ENCODE measurements at regions not wholly inside any gene's neighbourhood (a gene's known extent, or its start where the extent isn't known, plus 50 kb on each side); places are given as distances from the start of the nearest gene placed in this dataset.

DNA sequence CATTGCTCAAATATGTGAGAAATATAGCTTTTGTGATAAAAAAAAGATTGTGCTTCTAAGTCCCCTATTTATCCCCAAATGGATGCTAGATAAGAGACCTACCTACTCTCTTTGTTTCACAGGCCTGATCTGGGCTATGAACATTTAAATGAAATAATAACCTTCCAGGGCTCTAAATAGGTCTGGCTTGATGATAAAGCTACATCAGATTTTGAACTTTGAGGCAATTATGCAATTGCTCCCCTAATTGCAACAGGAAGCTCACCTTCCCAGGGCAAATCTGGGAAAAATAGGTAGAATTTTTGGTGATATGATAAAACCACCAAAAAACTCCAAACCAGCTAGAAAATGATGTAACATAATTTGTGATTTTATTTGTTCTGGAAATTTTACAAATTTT lies 624.5 kb downstream of the PKHD1 start:
- no peak for DNase-seq
- H3K4me3 ChIP-seq = no peak overlapping the region
- TF ChIP-seq, protein P1, sequence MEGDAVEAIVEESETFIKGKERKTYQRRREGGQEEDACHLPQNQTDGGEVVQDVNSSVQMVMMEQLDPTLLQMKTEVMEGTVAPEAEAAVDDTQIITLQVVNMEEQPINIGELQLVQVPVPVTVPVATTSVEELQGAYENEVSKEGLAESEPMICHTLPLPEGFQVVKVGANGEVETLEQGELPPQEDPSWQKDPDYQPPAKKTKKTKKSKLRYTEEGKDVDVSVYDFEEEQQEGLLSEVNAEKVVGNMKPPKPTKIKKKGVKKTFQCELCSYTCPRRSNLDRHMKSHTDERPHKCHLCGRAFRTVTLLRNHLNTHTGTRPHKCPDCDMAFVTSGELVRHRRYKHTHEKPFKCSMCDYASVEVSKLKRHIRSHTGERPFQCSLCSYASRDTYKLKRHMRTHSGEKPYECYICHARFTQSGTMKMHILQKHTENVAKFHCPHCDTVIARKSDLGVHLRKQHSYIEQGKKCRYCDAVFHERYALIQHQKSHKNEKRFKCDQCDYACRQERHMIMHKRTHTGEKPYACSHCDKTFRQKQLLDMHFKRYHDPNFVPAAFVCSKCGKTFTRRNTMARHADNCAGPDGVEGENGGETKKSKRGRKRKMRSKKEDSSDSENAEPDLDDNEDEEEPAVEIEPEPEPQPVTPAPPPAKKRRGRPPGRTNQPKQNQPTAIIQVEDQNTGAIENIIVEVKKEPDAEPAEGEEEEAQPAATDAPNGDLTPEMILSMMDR (IDR thresholded peaks at IDR 0.05; ENCODE audit: control extremely low read depth, extremely low read depth) = no peak
- H3K27ac ChIP-seq (ENCODE audit: low read depth in 1 of 2, low read length in 1 of 2) = no peak overlapping the region
- H3K9me3 ChIP-seq (ENCODE audit: control insufficient read depth in 4 of 4, insufficient read depth in 3 of 4, low read length in 3 of 4) = no peaks in the 10 kb centered on the region
- ATAC-seq (ENCODE audit: insufficient read depth, low FRiP score) = no peak
- H3K36me3 ChIP-seq (ENCODE audit: control insufficient read depth in 4 of 4, insufficient read depth in 4 of 4, low read length in 4 of 4) = no peaks in the 10 kb centered on the region
- H3K27me3 ChIP-seq (ENCODE audit: control insufficient read depth in 3 of 3, insufficient read depth in 3 of 3, low read length in 2 of 3) = no peaks in the 10 kb centered on the region
- peaks cover 0 to 7% (median 0%) of the 10 kb centered on the region in 5 donors for H3K4me1 ChIP-seq (ENCODE audit: control insufficient read depth in 5 of 5, insufficient read depth in 5 of 5, low read length in 5 of 5)
- H3K9ac ChIP-seq (ENCODE audit: insufficient read depth in 1 of 2, low read length in 2 of 2) = no peak overlapping the region

DNA sequence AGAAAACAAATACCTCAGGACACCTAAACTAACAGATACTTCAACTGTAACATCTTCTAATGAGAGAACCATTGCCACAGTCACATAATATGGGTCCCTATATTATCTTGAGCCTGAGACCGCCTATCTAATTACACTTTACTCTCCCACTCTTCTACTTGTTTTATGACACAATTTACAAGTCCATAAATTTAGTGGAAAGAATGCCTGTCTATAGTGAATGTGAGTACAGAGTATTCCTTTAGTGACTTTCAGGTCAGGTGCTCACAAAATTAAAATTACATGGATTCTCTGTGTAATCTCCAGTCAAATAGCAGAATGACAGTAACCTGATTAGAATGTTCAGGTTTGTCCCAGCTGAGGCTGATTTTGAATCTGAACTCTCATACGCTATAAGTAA lies 624.1 kb downstream of the PKHD1 start:
- 90% methylated on average over 2 of the region's 2 CpGs for WGBS, 2 donors
- Histone ChIP-seq H3K36me3 (ENCODE audit: control insufficient read depth in 4 of 4, insufficient read depth in 4 of 4, low read length in 4 of 4) (no peaks in the 10 kb centered on the region), H3K27me3 (ENCODE audit: control insufficient read depth in 3 of 3, insufficient read depth in 3 of 3, low read length in 2 of 3) (no peaks in the 10 kb centered on the region), H3K27ac (ENCODE audit: low read depth in 1 of 2, low read length in 1 of 2) (no peak overlapping the region), H3K9me3 (ENCODE audit: control insufficient read depth in 4 of 4, insufficient read depth in 3 of 4, low read length in 3 of 4) (no peaks in the 10 kb centered on the region), H3K4me3 (no peak overlapping the region), H3K9ac (ENCODE audit: insufficient read depth in 1 of 2, low read length in 2 of 2) (no peak overlapping the region), H3K4me1 (ENCODE audit: control insufficient read depth in 5 of 5, insufficient read depth in 5 of 5, low read length in 5 of 5) (peaks cover 0 to 7% (median 0%) of the 10 kb centered on the region in 5 donors)
- DNase-seq (no peak), ATAC-seq (ENCODE audit: insufficient read depth, low FRiP score) (no peak)
- TF ChIP-seq, protein P1 (IDR thresholded peaks at IDR 0.05; ENCODE audit: control extremely low read depth, extremely low read depth) = no peak

DNA sequence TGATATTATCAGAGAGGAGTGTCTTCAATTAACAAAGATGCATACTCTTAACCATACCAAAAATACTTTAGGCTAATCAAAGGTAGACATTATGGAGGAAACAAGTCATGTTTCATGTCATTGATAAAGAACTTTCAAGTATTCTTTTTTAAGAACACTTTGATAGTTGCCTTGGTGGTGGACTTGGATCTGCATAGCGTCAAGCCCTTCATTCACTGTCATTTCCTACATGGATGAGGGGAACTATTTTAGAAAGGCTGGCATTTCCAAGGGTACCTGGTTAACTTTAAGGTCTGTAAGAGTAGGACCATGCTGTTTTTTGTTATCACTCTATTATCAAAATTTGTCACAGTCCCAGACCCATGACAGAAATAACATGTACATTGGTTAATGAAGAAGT lies 622.5 kb downstream of the PKHD1 start:
- H3K9ac ChIP-seq (ENCODE audit: insufficient read depth in 1 of 2, low read length in 2 of 2) = no peak overlapping the region

DNA sequence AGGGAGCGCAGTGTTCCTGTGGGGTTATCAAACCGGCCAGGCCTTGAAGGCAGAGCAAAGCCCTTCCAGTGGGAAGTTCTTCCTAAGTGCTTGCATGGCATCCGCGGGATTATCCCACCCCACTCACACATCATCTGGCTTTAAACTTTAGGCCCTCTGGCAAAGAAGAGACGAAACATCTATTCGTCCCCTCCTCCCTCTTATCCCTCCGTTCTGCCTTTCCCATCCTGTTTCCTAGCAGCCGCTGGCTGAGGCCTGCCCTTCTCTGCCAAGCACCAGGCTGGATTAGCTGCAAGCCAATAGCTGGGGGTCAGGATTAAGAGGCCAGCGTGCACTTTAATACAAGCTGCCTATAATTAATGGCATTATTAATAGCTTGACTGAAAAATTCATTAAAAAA lies 621.0 kb downstream of the PKHD1 start:
- TF ChIP-seq, protein P1 (IDR thresholded peaks at IDR 0.05; ENCODE audit: control extremely low read depth, extremely low read depth) = no peak
- 77 to 79% methylated on average over 9 of the region's 9 CpGs for WGBS, 2 donors
- H3K9ac ChIP-seq (ENCODE audit: insufficient read depth in 1 of 2, low read length in 2 of 2) = no peak overlapping the region

More for the DNA sequence above, 622.5 kb downstream of the PKHD1 start:
- TF ChIP-seq, protein P1 (IDR thresholded peaks at IDR 0.05; ENCODE audit: control extremely low read depth, extremely low read depth) = no peak
- Histone ChIP-seq H3K9me3 (ENCODE audit: control insufficient read depth in 4 of 4, insufficient read depth in 3 of 4, low read length in 3 of 4) (no peaks in the 10 kb centered on the region), H3K27ac (ENCODE audit: low read depth in 1 of 2, low read length in 1 of 2) (no peak overlapping the region), H3K36me3 (ENCODE audit: control insufficient read depth in 4 of 4, insufficient read depth in 4 of 4, low read length in 4 of 4) (no peaks in the 10 kb centered on the region), H3K4me1 (ENCODE audit: control insufficient read depth in 5 of 5, insufficient read depth in 5 of 5, low read length in 5 of 5) (peaks cover 0 to 7% (median 0%) of the 10 kb centered on the region in 5 donors), H3K4me3 (no peak overlapping the region), H3K27me3 (ENCODE audit: control insufficient read depth in 3 of 3, insufficient read depth in 3 of 3, low read length in 2 of 3) (no peaks in the 10 kb centered on the region)
- DNase-seq = no peak
- WGBS, 2 donors = 86 to 95% methylated on average over 1 of the region's 1 CpG
- ATAC-seq (ENCODE audit: insufficient read depth, low FRiP score) = no peak

More for the DNA sequence above, 621.0 kb downstream of the PKHD1 start:
- no peak for DNase-seq
- no peaks in the 10 kb centered on the region for H3K9me3 ChIP-seq (ENCODE audit: control insufficient read depth in 4 of 4, insufficient read depth in 3 of 4, low read length in 3 of 4)
- ATAC-seq (ENCODE audit: insufficient read depth, low FRiP score) = no peak
- H3K36me3 ChIP-seq (ENCODE audit: control insufficient read depth in 4 of 4, insufficient read depth in 4 of 4, low read length in 4 of 4) = no peaks in the 10 kb centered on the region
- H3K4me1 ChIP-seq (ENCODE audit: control insufficient read depth in 5 of 5, insufficient read depth in 5 of 5, low read length in 5 of 5) = peaks cover 0 to 4% (median 0%) of the 10 kb centered on the region in 5 donors
- no peak overlapping the region for H3K27ac ChIP-seq (ENCODE audit: low read depth in 1 of 2, low read length in 1 of 2)
- no peaks in the 10 kb centered on the region for H3K27me3 ChIP-seq (ENCODE audit: control insufficient read depth in 3 of 3, insufficient read depth in 3 of 3, low read length in 2 of 3)
- no peak overlapping the region for H3K4me3 ChIP-seq
